Mammary epithelial cell (primary cell): ENCODE measurements at regions not wholly inside any gene's neighbourhood (a gene's known extent, or its start where the extent isn't known, plus 50 kb on each side); places are given as distances from the start of the nearest gene placed in this dataset.

Source experiments
- CTCF ChIP-seq, 2 donors: IDR thresholded peaks in 1 of 2; conservative IDR thresholded peaks in 1 of 2; 2 replicates each; pipeline ENCODE4 v1.5.1; 2011 to 2012; ENCODE audit warnings: inconsistent platforms in 2 of 2, low read length in 2 of 2, mild to moderate bottlenecking in 2 of 2, control low read depth in 1 of 2, low read depth in 1 of 2; ENCODE audit not compliant: insufficient read depth in 1 of 2; ENCODE audit errors: extremely low read depth in 1 of 2
- EZH2 ChIP-seq: IDR thresholded peaks from 2 replicates; pipeline ENCODE4 v1.6.1; 2012; ENCODE audit warnings: low read length, inconsistent platforms, borderline replicate concordance

- TF ChIP-seq CTCF (conservative IDR thresholded peaks at IDR 0.05 in 1 of 2, IDR thresholded peaks at IDR 0.05 in 1 of 2; ENCODE audit: extremely low read depth in 1 of 2, insufficient read depth in 1 of 2, low read depth in 1 of 2, low read length in 2 of 2) (no peak), EZH2 (no peak)
Measured at GRCh38 chr6:132072831-132073230, 121.7 kb upstream of the CCN2 start.
